ENCODE measurements at regions not wholly inside any gene's neighbourhood (a gene's known extent, or its start where the extent isn't known, plus 50 kb on each side); places are given as distances from the start of the nearest gene placed in this dataset.

DNA sequence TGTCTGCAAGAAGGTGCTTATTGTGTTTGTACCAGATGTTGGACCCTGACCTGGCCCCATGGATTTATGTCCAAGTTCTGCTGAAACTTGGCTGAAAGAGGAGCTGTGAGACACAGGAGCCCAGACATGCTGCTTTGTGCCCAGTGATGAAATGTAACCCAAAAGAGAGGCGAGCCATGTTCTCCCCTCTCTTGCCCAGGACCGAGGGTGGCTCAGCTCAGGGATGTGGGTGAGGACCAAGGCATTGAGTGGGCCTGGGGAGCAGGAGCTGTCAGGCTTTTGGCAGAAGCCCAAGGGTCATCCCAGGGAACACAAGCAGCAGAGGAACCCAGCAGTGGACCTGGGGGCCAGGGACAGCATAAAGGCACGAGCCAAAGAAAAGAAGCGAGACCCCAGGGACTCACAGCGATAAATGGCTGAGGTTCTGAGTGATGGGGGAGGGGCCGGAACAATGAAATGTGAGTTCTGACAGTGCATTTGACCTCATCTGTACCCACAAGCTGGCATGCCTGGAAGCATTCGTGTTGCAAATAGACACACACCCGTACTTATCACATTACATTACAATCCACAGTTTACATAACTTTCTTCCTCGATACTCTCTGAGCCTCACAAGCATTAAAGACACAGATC lies 363.4 kb upstream of the JARID2 start:
- Histone ChIP-seq H3K27me3 (replicated peaks in 1 of 2; ENCODE audit: control insufficient read depth in 2 of 2, insufficient read depth in 2 of 2, low read length in 1 of 2) (no peaks in the 10 kb centered on the region), H3K4me2 (ENCODE audit: control insufficient read depth, insufficient read depth) (no peak overlapping the region), H3K79me2 (ENCODE audit: control insufficient read depth, insufficient read depth, low read length) (no peaks in the 10 kb centered on the region), H3K9me3 (replicated peaks; ENCODE audit: control insufficient read depth, insufficient read depth, low read length) (no peaks in the 10 kb centered on the region; the same call in 2 of the 3 replicates), H3K4me1 (ENCODE audit: control insufficient read depth, insufficient read depth, low read length) (peaks cover 7% of the 10 kb centered on the region), H3K9ac (ENCODE audit: control insufficient read depth, insufficient read depth, low read length) (no peak overlapping the region), H3K36me3 (ENCODE audit: control insufficient read depth in 2 of 2, insufficient read depth in 2 of 2, low read length in 1 of 2) (no peaks in the 10 kb centered on the region), H3K4me3 (no peak overlapping the region), H4K20me1 (ENCODE audit: control insufficient read depth, insufficient read depth) (no peaks in the 10 kb centered on the region), H3K27ac (ENCODE audit: control insufficient read depth, insufficient read depth) (no peak overlapping the region), H2AFZ (ENCODE audit: control insufficient read depth, low read depth, low read length) (no peak overlapping the region)
- DNase-seq (ENCODE audit: low read depth, low spot score) (no peak), ATAC-seq (no peak), FAIRE-seq (no peak)
- ChIA-PET POLR2A (no interaction called here), CTCF (interaction anchor here (1.5 kb wide), 1 partner anchor 14 kb away, joined by 3 read pairs; no protein-coding TSS in a partner anchor), SMC1A (ENCODE audit: uncharacterized antibody, unreplicated experiment) (no interaction called here), RAD21 (ENCODE audit: unreplicated experiment) (no interaction called here)
- in situ Hi-C loops (cut with MboI) (no loop called here), intact Hi-C loops (cut with micrococcal nuclease; ENCODE audit: unreplicated experiment) (no loop called here)
- TF ChIP-seq, protein P1, sequence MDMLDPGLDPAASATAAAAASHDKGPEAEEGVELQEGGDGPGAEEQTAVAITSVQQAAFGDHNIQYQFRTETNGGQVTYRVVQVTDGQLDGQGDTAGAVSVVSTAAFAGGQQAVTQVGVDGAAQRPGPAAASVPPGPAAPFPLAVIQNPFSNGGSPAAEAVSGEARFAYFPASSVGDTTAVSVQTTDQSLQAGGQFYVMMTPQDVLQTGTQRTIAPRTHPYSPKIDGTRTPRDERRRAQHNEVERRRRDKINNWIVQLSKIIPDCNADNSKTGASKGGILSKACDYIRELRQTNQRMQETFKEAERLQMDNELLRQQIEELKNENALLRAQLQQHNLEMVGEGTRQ (IDR thresholded peaks at IDR 0.05; ENCODE audit: borderline replicate concordance, low read depth, low read length) = no peak
- TF ChIP-seq MYC (IDR thresholded peaks at IDR 0.05; ENCODE audit: insufficient read depth, insufficient read length, insufficient replicate concordance, low read length, severe bottlenecking) = no peak
- TF ChIP-seq PAX8 (IDR thresholded peaks at IDR 0.05) = no peak
- TF ChIP-seq IKZF2 (IDR thresholded peaks at IDR 0.05) = no peak
- no peak for TF ChIP-seq MTA2 (IDR thresholded peaks at IDR 0.05; ENCODE audit: low read depth)
- TF ChIP-seq MLLT1 (IDR thresholded peaks at IDR 0.05) = no peak
- TF ChIP-seq E4F1 (IDR thresholded peaks at IDR 0.05; ENCODE audit: borderline replicate concordance, partially characterized antibody) = no peak
- TF ChIP-seq BACH1 (IDR thresholded peaks at IDR 0.05; ENCODE audit: borderline replicate concordance) = no peak
- TF ChIP-seq PKNOX1 (IDR thresholded peaks at IDR 0.05) = no peak
- TF ChIP-seq, protein P2, sequence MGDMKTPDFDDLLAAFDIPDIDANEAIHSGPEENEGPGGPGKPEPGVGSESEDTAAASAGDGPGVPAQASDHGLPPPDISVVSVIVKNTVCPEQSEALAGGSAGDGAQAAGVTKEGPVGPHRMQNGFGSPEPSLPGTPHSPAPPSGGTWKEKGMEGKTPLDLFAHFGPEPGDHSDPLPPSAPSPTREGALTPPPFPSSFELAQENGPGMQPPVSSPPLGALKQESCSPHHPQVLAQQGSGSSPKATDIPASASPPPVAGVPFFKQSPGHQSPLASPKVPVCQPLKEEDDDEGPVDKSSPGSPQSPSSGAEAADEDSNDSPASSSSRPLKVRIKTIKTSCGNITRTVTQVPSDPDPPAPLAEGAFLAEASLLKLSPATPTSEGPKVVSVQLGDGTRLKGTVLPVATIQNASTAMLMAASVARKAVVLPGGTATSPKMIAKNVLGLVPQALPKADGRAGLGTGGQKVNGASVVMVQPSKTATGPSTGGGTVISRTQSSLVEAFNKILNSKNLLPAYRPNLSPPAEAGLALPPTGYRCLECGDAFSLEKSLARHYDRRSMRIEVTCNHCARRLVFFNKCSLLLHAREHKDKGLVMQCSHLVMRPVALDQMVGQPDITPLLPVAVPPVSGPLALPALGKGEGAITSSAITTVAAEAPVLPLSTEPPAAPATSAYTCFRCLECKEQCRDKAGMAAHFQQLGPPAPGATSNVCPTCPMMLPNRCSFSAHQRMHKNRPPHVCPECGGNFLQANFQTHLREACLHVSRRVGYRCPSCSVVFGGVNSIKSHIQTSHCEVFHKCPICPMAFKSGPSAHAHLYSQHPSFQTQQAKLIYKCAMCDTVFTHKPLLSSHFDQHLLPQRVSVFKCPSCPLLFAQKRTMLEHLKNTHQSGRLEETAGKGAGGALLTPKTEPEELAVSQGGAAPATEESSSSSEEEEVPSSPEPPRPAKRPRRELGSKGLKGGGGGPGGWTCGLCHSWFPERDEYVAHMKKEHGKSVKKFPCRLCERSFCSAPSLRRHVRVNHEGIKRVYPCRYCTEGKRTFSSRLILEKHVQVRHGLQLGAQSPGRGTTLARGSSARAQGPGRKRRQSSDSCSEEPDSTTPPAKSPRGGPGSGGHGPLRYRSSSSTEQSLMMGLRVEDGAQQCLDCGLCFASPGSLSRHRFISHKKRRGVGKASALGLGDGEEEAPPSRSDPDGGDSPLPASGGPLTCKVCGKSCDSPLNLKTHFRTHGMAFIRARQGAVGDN (IDR thresholded peaks at IDR 0.05) = no peak
- 72% methylated on average over 9 of the region's 9 CpGs for WGBS (ENCODE audit: insufficient coverage, insufficient replicate concordance, low lambda C conversion rate, missing lambda C conversion rate)
- no TSS peak for BruUV-seq (replicated peaks)

Data from GM12878 (cell line).